ENCODE measurements at regions not wholly inside any gene's neighbourhood (a gene's known extent, or its start where the extent isn't known, plus 50 kb on each side); places are given as distances from the start of the nearest gene placed in this dataset.
"Not testable (repeated sequence)": the region's sequence is repeated elsewhere in the genome, so short reads cannot be mapped to it uniquely, and the experiment has no call there.

DNA sequence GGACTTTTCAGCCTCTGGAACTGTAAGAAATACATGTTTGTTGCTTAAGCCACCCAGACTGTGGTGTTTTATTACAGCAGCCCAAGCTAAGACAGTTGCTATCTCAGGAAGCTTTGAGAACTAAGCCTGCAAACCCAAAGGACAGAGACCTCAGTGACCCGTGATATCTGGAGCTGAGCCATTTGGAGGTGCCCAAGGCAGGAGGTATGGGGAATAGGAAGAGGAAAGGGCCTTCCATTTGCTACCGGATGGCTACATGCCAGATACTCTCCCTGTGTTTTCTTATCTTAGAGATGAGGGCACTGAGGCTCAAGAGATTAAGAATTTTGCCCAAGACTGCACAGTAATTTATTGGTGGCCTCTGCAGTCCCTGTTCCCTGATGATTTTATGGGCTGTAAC lies 622.1 kb upstream of the CDH5 start:
- no peaks in the 10 kb centered on the region for H3K27me3 Mint-ChIP-seq
- no peaks in the 10 kb centered on the region for H3K36me3 ChIP-seq (ENCODE audit: control insufficient read depth in 2 of 2, extremely low read depth in 1 of 2, insufficient read depth in 1 of 2, low read length in 1 of 2)
- H3K4me1 Mint-ChIP-seq, result no peaks in the 10 kb centered on the region
- no peak overlapping the region for H3K27ac ChIP-seq (ENCODE audit: low read length)
- DNase-seq (no peak), ATAC-seq (replicated peaks in 1 of 4) (no peak)
- WGBS (ENCODE audit: insufficient coverage), result 86% methylated on average over 1 of the region's 2 CpGs
- CTCF ChIA-PET, result no interaction called here
- H3K27me3 ChIP-seq (replicated peaks in 1 of 2; ENCODE audit: control insufficient read depth in 2 of 2, extremely low read depth in 1 of 2, insufficient read depth in 2 of 2, low read length in 1 of 2), result peaks cover 0 to 3% of the 10 kb centered on the region in 2 experiments
- H3K9me3 ChIP-seq, result no peaks in the 10 kb centered on the region
- H3K4me3 Mint-ChIP-seq, result no peak overlapping the region
- H3K4me3 ChIP-seq (ENCODE audit: control insufficient read depth in 1 of 2, extremely low read depth in 1 of 2, low read length in 1 of 2), result no peak overlapping the region
- no peak overlapping the region for H3K27ac Mint-ChIP-seq
- peaks cover 3 to 17% (median 8%) of the 10 kb centered on the region in 3 donors for H3K9me3 Mint-ChIP-seq
- POLR2A ChIA-PET, result no interaction called here
- H3K4me1 ChIP-seq (ENCODE audit: control insufficient read depth in 1 of 2, extremely low read depth in 1 of 2, insufficient read depth in 2 of 2, low read length in 2 of 2), result no peaks in the 10 kb centered on the region
- H3K36me3 Mint-ChIP-seq, result no peaks in the 10 kb centered on the region

DNA sequence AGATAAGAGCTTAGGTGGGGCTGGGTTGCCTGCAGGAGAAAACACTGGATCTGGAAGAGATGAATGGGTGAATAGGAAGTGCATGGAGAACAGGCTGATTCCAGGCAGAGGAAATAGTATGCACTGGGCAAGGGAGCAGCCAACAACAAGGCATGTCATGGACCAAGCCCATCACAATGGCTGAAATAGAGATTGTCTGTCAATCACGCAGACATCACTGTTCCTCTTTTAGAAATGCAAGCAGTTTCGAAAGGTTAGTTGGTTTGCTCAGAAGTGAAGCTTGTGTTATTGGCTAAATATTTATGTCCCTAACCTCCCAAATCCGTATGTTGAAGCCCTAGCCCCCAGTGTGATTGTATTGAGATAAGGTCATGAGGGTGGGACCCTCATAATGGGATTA lies 621.7 kb upstream of the CDH11 start:
- Mint-ChIP-seq H3K4me1 (no peaks in the 10 kb centered on the region), H3K36me3 (no peaks in the 10 kb centered on the region), H3K4me3 (no peak overlapping the region), H3K27ac (no peak overlapping the region), H3K9me3 (peaks cover 7 to 19% (median 11%) of the 10 kb centered on the region in 3 donors), H3K27me3 (no peaks in the 10 kb centered on the region)
- Histone ChIP-seq H3K4me3 (ENCODE audit: control insufficient read depth in 1 of 2, extremely low read depth in 1 of 2, low read length in 1 of 2) (no peak overlapping the region), H3K4me1 (ENCODE audit: control insufficient read depth in 1 of 2, extremely low read depth in 1 of 2, insufficient read depth in 2 of 2, low read length in 2 of 2) (no peaks in the 10 kb centered on the region), H3K9me3 (no peaks in the 10 kb centered on the region), H3K36me3 (ENCODE audit: control insufficient read depth in 2 of 2, extremely low read depth in 1 of 2, insufficient read depth in 1 of 2, low read length in 1 of 2) (no peaks in the 10 kb centered on the region), H3K27ac (ENCODE audit: low read length) (no peak overlapping the region), H3K27me3 (replicated peaks in 1 of 2; ENCODE audit: control insufficient read depth in 2 of 2, extremely low read depth in 1 of 2, insufficient read depth in 2 of 2, low read length in 1 of 2) (peaks cover 0 to 3% of the 10 kb centered on the region in 2 experiments)
- ATAC-seq (replicated peaks in 1 of 4) (no peak), DNase-seq (no peak)
- CTCF ChIA-PET, result no interaction called here
- 100% methylated on average over 1 of the region's 3 CpGs for WGBS (ENCODE audit: insufficient coverage)
- POLR2A ChIA-PET, result no interaction called here

DNA sequence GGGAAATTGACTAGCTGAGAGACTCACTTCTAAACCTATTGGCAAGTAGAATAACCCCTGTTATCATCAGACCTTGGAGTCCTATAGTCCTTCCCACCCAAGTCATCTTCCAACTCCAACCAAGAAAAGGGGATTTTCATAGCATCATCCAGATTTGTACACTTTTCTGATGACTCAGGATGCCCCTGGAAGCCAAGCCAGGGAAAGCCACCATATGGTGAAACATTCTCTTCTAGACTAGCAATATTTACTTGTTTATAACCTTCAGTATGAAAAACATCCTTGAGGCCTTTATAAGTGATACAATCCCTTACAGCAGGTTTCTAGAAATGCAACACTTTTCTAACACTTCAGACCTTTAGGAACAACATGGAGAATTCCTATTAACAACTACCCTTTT lies 618.8 kb upstream of the CDH11 start:
- DNase-seq (no peak), ATAC-seq (replicated peaks in 1 of 4) (no peak)
- no peak overlapping the region for H3K27ac Mint-ChIP-seq
- H3K36me3 Mint-ChIP-seq, result no peaks in the 10 kb centered on the region
- no peaks in the 10 kb centered on the region for H3K9me3 ChIP-seq
- no peaks in the 10 kb centered on the region for H3K27me3 Mint-ChIP-seq
- no peaks in the 10 kb centered on the region for H3K27me3 ChIP-seq (replicated peaks in 1 of 2; ENCODE audit: control insufficient read depth in 2 of 2, extremely low read depth in 1 of 2, insufficient read depth in 2 of 2, low read length in 1 of 2)
- ChIA-PET POLR2A (no interaction called here), CTCF (no interaction called here)
- H3K4me3 ChIP-seq (ENCODE audit: control insufficient read depth in 1 of 2, extremely low read depth in 1 of 2, low read length in 1 of 2), result no peak overlapping the region
- H3K9me3 Mint-ChIP-seq, result peaks cover 7 to 18% (median 11%) of the 10 kb centered on the region in 3 donors
- H3K4me3 Mint-ChIP-seq, result no peak overlapping the region
- H3K4me1 Mint-ChIP-seq, result no peaks in the 10 kb centered on the region
- H3K4me1 ChIP-seq (ENCODE audit: control insufficient read depth in 1 of 2, extremely low read depth in 1 of 2, insufficient read depth in 2 of 2, low read length in 2 of 2), result no peaks in the 10 kb centered on the region
- no peaks in the 10 kb centered on the region for H3K36me3 ChIP-seq (ENCODE audit: control insufficient read depth in 2 of 2, extremely low read depth in 1 of 2, insufficient read depth in 1 of 2, low read length in 1 of 2)
- no peak overlapping the region for H3K27ac ChIP-seq (ENCODE audit: low read length)

DNA sequence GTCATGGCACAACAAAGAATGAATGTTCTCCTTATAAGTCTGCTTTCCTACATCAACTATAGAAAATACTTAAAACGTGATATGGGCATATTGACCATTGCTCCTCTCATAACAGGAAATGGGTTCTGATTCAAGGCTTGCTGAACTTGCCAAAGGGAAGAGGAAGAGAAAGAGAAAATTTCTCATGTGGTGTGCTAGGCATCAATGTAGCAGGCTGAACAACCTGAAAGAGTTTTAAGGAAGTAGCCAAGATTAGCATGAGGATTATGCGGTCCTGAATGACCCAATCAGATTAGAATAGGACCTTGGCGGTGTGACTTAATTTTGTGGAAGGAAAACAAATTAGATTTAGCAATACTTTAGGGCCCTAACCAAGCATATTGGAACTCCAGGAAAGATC lies 617.7 kb upstream of the CDH11 start:
- no peaks in the 10 kb centered on the region for H3K4me1 ChIP-seq (ENCODE audit: control insufficient read depth in 1 of 2, extremely low read depth in 1 of 2, insufficient read depth in 2 of 2, low read length in 2 of 2)
- ChIA-PET CTCF (no interaction called here), POLR2A (no interaction called here)
- H3K4me3 ChIP-seq (ENCODE audit: control insufficient read depth in 1 of 2, extremely low read depth in 1 of 2, low read length in 1 of 2), result no peak overlapping the region
- ATAC-seq (replicated peaks in 1 of 4) (no peak), DNase-seq (no peak)
- H3K36me3 Mint-ChIP-seq, result no peaks in the 10 kb centered on the region
- no peak overlapping the region for H3K27ac Mint-ChIP-seq
- 50% methylated on average over 2 of the region's 3 CpGs for WGBS (ENCODE audit: insufficient coverage)
- no peaks in the 10 kb centered on the region for H3K36me3 ChIP-seq (ENCODE audit: control insufficient read depth in 2 of 2, extremely low read depth in 1 of 2, insufficient read depth in 1 of 2, low read length in 1 of 2)
- no peaks in the 10 kb centered on the region for H3K27me3 Mint-ChIP-seq
- H3K27me3 ChIP-seq (replicated peaks in 1 of 2; ENCODE audit: control insufficient read depth in 2 of 2, extremely low read depth in 1 of 2, insufficient read depth in 2 of 2, low read length in 1 of 2), result no peaks in the 10 kb centered on the region
- no peaks in the 10 kb centered on the region for H3K4me1 Mint-ChIP-seq
- no peak overlapping the region for H3K4me3 Mint-ChIP-seq
- H3K9me3 Mint-ChIP-seq, result peaks cover 7 to 18% (median 11%) of the 10 kb centered on the region in 3 donors
- no peak overlapping the region for H3K27ac ChIP-seq (ENCODE audit: low read length)
- H3K9me3 ChIP-seq, result no peaks in the 10 kb centered on the region

DNA sequence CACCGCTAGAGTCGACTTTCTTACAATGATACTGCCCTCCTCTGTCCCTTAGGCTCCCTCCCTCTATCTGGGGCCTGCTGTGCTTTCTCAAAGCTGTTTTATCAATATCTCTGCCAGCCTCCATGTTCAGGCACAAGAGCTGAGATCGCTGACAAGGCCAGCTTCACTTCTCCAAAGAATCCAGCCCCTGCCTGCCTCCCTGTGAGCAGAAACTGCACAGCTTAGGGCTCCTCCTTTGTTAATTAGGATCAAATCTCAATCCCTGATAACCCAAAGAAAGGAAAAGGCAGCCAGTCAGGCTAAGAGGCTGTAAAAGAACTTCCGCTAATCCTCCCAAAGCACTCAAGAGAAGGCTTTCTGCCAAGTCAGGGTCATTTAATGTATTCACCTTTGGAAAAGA lies 616.0 kb upstream of the CDH11 start:
- H3K9me3 ChIP-seq, result no peaks in the 10 kb centered on the region

DNA sequence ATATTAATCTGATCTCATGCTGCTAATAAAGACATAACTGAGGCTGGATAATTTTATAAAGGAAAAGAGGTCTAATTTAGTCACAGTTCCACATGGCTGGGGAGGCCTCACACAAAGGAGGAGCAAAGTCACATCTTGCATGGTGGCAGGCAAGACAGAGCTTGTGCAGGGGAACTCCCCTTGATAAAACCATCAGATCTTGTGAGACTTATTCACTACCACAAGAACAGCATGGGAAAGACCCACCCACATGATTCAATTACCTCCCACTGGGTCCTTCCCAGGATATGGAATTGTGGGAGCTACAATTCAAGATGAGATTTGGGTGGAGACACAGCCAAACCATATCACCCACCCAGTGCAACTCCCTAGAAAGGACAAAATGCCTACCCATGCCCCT lies 613.8 kb upstream of the CDH11 start:
- H3K27ac Mint-ChIP-seq; H3K9me3 ChIP-seq; H3K4me1 Mint-ChIP-seq; H3K4me3 ChIP-seq (ENCODE audit: control insufficient read depth in 1 of 2, extremely low read depth in 1 of 2, low read length in 1 of 2); H3K4me3 Mint-ChIP-seq; DNase-seq; H3K27me3 Mint-ChIP-seq; H3K36me3 Mint-ChIP-seq; H3K27ac ChIP-seq (ENCODE audit: low read length); H3K36me3 ChIP-seq (ENCODE audit: control insufficient read depth in 2 of 2, extremely low read depth in 1 of 2, insufficient read depth in 1 of 2, low read length in 1 of 2); H3K27me3 ChIP-seq (replicated peaks in 1 of 2; ENCODE audit: control insufficient read depth in 2 of 2, extremely low read depth in 1 of 2, insufficient read depth in 2 of 2, low read length in 1 of 2); POLR2A ChIA-PET; H3K4me1 ChIP-seq (ENCODE audit: control insufficient read depth in 1 of 2, extremely low read depth in 1 of 2, insufficient read depth in 2 of 2, low read length in 2 of 2); ATAC-seq (replicated peaks in 1 of 4); CTCF ChIA-PET: not testable (repeated sequence)
- peaks cover 5 to 12% (median 7%) of the 10 kb centered on the region in 3 donors for H3K9me3 Mint-ChIP-seq

More for the DNA sequence above, 616.0 kb upstream of the CDH11 start:
- Histone ChIP-seq H3K4me1 (ENCODE audit: control insufficient read depth in 1 of 2, extremely low read depth in 1 of 2, insufficient read depth in 2 of 2, low read length in 2 of 2) (no peaks in the 10 kb centered on the region), H3K4me3 (ENCODE audit: control insufficient read depth in 1 of 2, extremely low read depth in 1 of 2, low read length in 1 of 2) (no peak overlapping the region), H3K27ac (ENCODE audit: low read length) (no peak overlapping the region), H3K36me3 (ENCODE audit: control insufficient read depth in 2 of 2, extremely low read depth in 1 of 2, insufficient read depth in 1 of 2, low read length in 1 of 2) (no peaks in the 10 kb centered on the region), H3K27me3 (replicated peaks in 1 of 2; ENCODE audit: control insufficient read depth in 2 of 2, extremely low read depth in 1 of 2, insufficient read depth in 2 of 2, low read length in 1 of 2) (no peaks in the 10 kb centered on the region)
- H3K4me1 Mint-ChIP-seq, result no peaks in the 10 kb centered on the region
- ChIA-PET CTCF (no interaction called here), POLR2A (no interaction called here)
- no peaks in the 10 kb centered on the region for H3K27me3 Mint-ChIP-seq
- peaks cover 5 to 9% (median 7%) of the 10 kb centered on the region in 3 donors for H3K9me3 Mint-ChIP-seq
- H3K27ac Mint-ChIP-seq, result no peak overlapping the region
- H3K4me3 Mint-ChIP-seq, result no peak overlapping the region
- no peaks in the 10 kb centered on the region for H3K36me3 Mint-ChIP-seq
- DNase-seq (no peak), ATAC-seq (replicated peaks in 1 of 4) (no peak)
- WGBS (ENCODE audit: insufficient coverage), result 55% methylated on average over 3 of the region's 4 CpGs

DNA sequence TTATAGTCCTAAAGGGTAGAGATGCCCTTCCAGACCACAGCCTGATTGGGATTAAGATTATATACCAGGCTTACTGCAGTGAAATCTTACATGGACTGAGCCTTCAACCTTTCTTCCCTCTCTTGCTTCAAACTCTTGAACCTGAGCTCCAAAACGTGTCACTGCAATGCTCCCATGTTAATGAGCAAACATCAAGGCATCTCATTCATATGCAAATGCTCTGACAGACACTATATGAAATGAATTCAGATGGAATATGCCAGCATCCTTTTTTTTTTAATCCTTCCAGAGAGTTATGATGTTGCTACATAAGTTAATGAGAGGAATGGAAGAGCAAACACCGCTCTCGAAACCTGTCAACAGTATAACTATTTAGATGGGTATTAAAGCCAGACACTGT lies 611.9 kb upstream of the CDH11 start:
- Mint-ChIP-seq H3K4me3 (no peak overlapping the region), H3K27ac (no peak overlapping the region), H3K4me1 (no peaks in the 10 kb centered on the region), H3K9me3 (peaks cover 4 to 10% (median 4%) of the 10 kb centered on the region in 3 donors), H3K27me3 (no peaks in the 10 kb centered on the region), H3K36me3 (no peaks in the 10 kb centered on the region)
- Histone ChIP-seq H3K4me3 (ENCODE audit: control insufficient read depth in 1 of 2, extremely low read depth in 1 of 2, low read length in 1 of 2) (no peak overlapping the region), H3K4me1 (ENCODE audit: control insufficient read depth in 1 of 2, extremely low read depth in 1 of 2, insufficient read depth in 2 of 2, low read length in 2 of 2) (no peaks in the 10 kb centered on the region), H3K9me3 (no peaks in the 10 kb centered on the region), H3K27ac (ENCODE audit: low read length) (no peak overlapping the region), H3K36me3 (ENCODE audit: control insufficient read depth in 2 of 2, extremely low read depth in 1 of 2, insufficient read depth in 1 of 2, low read length in 1 of 2) (no peaks in the 10 kb centered on the region), H3K27me3 (replicated peaks in 1 of 2; ENCODE audit: control insufficient read depth in 2 of 2, extremely low read depth in 1 of 2, insufficient read depth in 2 of 2, low read length in 1 of 2) (no peaks in the 10 kb centered on the region)
- DNase-seq (no peak), ATAC-seq (replicated peaks in 1 of 4) (no peak)
- ChIA-PET POLR2A (no interaction called here), CTCF (no interaction called here)
- WGBS (ENCODE audit: insufficient coverage), result no CpG with 5 or more reads among the region's 3 CpGs

Measured in T-cell (primary cell).